WTC11 (cell line): ENCODE measurements at regions not wholly inside any gene's neighbourhood (a gene's known extent, or its start where the extent isn't known, plus 50 kb on each side); places are given as distances from the start of the nearest gene placed in this dataset.

ENCODE experiments used
- ATAC-seq: fragments of 200-7000 bp; cut with Tn5 transposase; 2 replicates; pipeline ENCODE4 v1.10.0; 2021; ENCODE audit warnings: mild to moderate bottlenecking, moderate library complexity
- CTCF ChIA-PET: fragments of 300-600 bp; sonication (Branson Sonifier 250); formaldehyde crosslinking; loops from one replicate; lab custom pipeline; 2021; ENCODE audit warnings: antibody characterized with exemption; lab: Charles Lee
- POLR2A ChIA-PET: fragments of 350-600 bp; sonication (Branson Sonifier 250); formaldehyde crosslinking; loops from one replicate; lab custom pipeline; 2021; ENCODE audit warnings: antibody characterized with exemption; lab: Charles Lee
- DNase-seq: peaks from one replicate; pipeline ENCODE4 v3.0.0; 2021; ENCODE audit warnings: low spot score
- H3K27ac Mint-ChIP-seq: 2 replicates; pipeline ENCODE4 v1.8.0; 2021; ENCODE audit warnings: mixed read lengths
- H3K27me3 Mint-ChIP-seq: 2 replicates; pipeline ENCODE4 v1.8.0; 2021; ENCODE audit warnings: low read depth, mild to moderate bottlenecking, moderate library complexity, mixed read lengths
- H3K36me3 Mint-ChIP-seq: 2 replicates; pipeline ENCODE4 v1.8.0; 2021; ENCODE audit warnings: mixed read lengths
- H3K4me1 Mint-ChIP-seq: 2 replicates; pipeline ENCODE4 v1.8.0; 2022; ENCODE audit warnings: mixed read lengths
- H3K4me3 Mint-ChIP-seq: 2 replicates; pipeline ENCODE4 v1.8.0; 2021; ENCODE audit warnings: mild to moderate bottlenecking, moderate library complexity, mixed read lengths
- H3K9me3 Mint-ChIP-seq: 2 replicates; pipeline ENCODE4 v1.8.0; 2021; ENCODE audit warnings: mixed read lengths
- AFF4 ChIP-seq: sonication (generic); formaldehyde crosslinking; IDR thresholded peaks from 2 replicates; pipeline ENCODE4 v1.8.1; 2023; ENCODE audit warnings: mild to moderate bottlenecking, missing genetic modification reagents, borderline replicate concordance
- ATF3 ChIP-seq: sonication (generic); formaldehyde crosslinking; conservative IDR thresholded peaks from 2 replicates; pipeline ENCODE4 v1.8.1; 2022; ENCODE audit warnings: mild to moderate bottlenecking, missing genetic modification reagents
- IRF2 ChIP-seq: sonication (generic); formaldehyde crosslinking; IDR thresholded peaks from 2 replicates; pipeline ENCODE4 v1.8.0; 2022; ENCODE audit warnings: low read depth, missing genetic modification reagents, borderline replicate concordance
- JAZF1 ChIP-seq: fragments of 250-450 bp; sonication (Bioruptor Pico); IDR thresholded peaks from 2 replicates; pipeline ENCODE4 v1.9.0; 2021; ENCODE audit warnings: moderate library complexity, mild to moderate bottlenecking, inconsistent platforms
- MLX ChIP-seq: sonication (generic); formaldehyde crosslinking; IDR thresholded peaks from 2 replicates; pipeline ENCODE4 v1.8.1; 2023; ENCODE audit warnings: mild to moderate bottlenecking, missing genetic modification reagents, moderate library complexity
- SP1 ChIP-seq: sonication (generic); formaldehyde crosslinking; conservative IDR thresholded peaks from 2 replicates; pipeline ENCODE4 v1.8.1; 2022; ENCODE audit warnings: missing genetic modification reagents
- TCF7 ChIP-seq: sonication (generic); formaldehyde crosslinking; IDR thresholded peaks from 2 replicates; pipeline ENCODE4 v1.8.0; 2022; ENCODE audit warnings: mild to moderate bottlenecking, low read depth, missing genetic modification reagents, moderate library complexity
- TEAD1 ChIP-seq: sonication (generic); formaldehyde crosslinking; IDR thresholded peaks from 2 replicates; pipeline ENCODE4 v1.8.0; 2022; ENCODE audit warnings: mild to moderate bottlenecking, missing genetic modification reagents
- ZNF138 ChIP-seq: sonication (generic); formaldehyde crosslinking; conservative IDR thresholded peaks from 2 replicates; pipeline ENCODE4 v1.8.1; 2022; ENCODE audit warnings: mild to moderate bottlenecking, moderate library complexity, missing genetic modification reagents
- ZNF396 ChIP-seq: fragments of 250-450 bp; sonication (Bioruptor Pico); IDR thresholded peaks from 2 replicates; pipeline ENCODE4 v1.8.0; 2021; ENCODE audit warnings: mild to moderate bottlenecking, moderate library complexity, borderline replicate concordance
- ZNF425 ChIP-seq: fragments of 250-450 bp; sonication (Bioruptor Pico); conservative IDR thresholded peaks from 2 replicates; pipeline ENCODE4 v1.9.0; 2021; ENCODE audit warnings: mild to moderate bottlenecking
- TF ChIP-seq, protein P1 (sequence below): sonication (generic); formaldehyde crosslinking; IDR thresholded peaks from 2 replicates; pipeline ENCODE4 v1.8.0; 2023; ENCODE audit warnings: missing genetic modification reagents, mild to moderate bottlenecking, borderline replicate concordance
- TF ChIP-seq, protein P2 (sequence below): sonication (generic); formaldehyde crosslinking; IDR thresholded peaks from 2 replicates; pipeline ENCODE4 v1.8.1; 2022; ENCODE audit warnings: missing genetic modification reagents, borderline replicate concordance

- Mint-ChIP-seq H3K4me3 (no peak overlapping the region), H3K4me1 (0 out of 2 replicates have a peak, but pooled peaks cover under 1% of the 10 kb centered on the region), H3K9me3 (peaks cover 54% of the 10 kb centered on the region), H3K27ac (no peak overlapping the region), H3K27me3 (no peaks in the 10 kb centered on the region; the same call in 1 of the 2 replicates), H3K36me3 (peaks cover 48% of the 10 kb centered on the region)
- ChIA-PET POLR2A (no interaction called here), CTCF (no interaction called here)
- TF ChIP-seq, protein P1, sequence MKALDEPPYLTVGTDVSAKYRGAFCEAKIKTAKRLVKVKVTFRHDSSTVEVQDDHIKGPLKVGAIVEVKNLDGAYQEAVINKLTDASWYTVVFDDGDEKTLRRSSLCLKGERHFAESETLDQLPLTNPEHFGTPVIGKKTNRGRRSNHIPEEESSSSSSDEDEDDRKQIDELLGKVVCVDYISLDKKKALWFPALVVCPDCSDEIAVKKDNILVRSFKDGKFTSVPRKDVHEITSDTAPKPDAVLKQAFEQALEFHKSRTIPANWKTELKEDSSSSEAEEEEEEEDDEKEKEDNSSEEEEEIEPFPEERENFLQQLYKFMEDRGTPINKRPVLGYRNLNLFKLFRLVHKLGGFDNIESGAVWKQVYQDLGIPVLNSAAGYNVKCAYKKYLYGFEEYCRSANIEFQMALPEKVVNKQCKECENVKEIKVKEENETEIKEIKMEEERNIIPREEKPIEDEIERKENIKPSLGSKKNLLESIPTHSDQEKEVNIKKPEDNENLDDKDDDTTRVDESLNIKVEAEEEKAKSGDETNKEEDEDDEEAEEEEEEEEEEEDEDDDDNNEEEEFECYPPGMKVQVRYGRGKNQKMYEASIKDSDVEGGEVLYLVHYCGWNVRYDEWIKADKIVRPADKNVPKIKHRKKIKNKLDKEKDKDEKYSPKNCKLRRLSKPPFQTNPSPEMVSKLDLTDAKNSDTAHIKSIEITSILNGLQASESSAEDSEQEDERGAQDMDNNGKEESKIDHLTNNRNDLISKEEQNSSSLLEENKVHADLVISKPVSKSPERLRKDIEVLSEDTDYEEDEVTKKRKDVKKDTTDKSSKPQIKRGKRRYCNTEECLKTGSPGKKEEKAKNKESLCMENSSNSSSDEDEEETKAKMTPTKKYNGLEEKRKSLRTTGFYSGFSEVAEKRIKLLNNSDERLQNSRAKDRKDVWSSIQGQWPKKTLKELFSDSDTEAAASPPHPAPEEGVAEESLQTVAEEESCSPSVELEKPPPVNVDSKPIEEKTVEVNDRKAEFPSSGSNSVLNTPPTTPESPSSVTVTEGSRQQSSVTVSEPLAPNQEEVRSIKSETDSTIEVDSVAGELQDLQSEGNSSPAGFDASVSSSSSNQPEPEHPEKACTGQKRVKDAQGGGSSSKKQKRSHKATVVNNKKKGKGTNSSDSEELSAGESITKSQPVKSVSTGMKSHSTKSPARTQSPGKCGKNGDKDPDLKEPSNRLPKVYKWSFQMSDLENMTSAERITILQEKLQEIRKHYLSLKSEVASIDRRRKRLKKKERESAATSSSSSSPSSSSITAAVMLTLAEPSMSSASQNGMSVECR (CRISPR knock-in tag) = no peak
- no peak for TF ChIP-seq TEAD1 (CRISPR knock-in tag)
- TF ChIP-seq ATF3 = no peak
- no peak for TF ChIP-seq ZNF396
- no peak for TF ChIP-seq AFF4 (CRISPR knock-in tag)
- no peak for TF ChIP-seq ZNF138
- no peak for TF ChIP-seq TCF7 (CRISPR knock-in tag)
- TF ChIP-seq SP1 (CRISPR knock-in tag) = no peak
- TF ChIP-seq, protein P2, sequence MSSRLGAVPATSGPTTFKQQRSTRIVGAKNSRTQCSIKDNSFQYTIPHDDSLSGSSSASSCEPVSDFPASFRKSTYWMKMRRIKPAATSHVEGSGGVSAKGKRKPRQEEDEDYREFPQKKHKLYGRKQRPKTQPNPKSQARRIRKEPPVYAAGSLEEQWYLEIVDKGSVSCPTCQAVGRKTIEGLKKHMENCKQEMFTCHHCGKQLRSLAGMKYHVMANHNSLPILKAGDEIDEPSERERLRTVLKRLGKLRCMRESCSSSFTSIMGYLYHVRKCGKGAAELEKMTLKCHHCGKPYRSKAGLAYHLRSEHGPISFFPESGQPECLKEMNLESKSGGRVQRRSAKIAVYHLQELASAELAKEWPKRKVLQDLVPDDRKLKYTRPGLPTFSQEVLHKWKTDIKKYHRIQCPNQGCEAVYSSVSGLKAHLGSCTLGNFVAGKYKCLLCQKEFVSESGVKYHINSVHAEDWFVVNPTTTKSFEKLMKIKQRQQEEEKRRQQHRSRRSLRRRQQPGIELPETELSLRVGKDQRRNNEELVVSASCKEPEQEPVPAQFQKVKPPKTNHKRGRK (CRISPR knock-in tag) = no peak
- no peak for TF ChIP-seq JAZF1 (CRISPR knock-in tag)
- no peak for TF ChIP-seq ZNF425 (CRISPR knock-in tag)
- TF ChIP-seq IRF2 = no peak
- no peak for TF ChIP-seq MLX (CRISPR knock-in tag)
- no peak for ATAC-seq
- no peak for DNase-seq
Observed at GRCh38 chr1:81170721-81171120, 630.0 kb upstream of the ADGRL2 start.
